Loucy (cell line): ENCODE measurements at regions not wholly inside any gene's neighbourhood (a gene's known extent, or its start where the extent isn't known, plus 50 kb on each side); places are given as distances from the start of the nearest gene placed in this dataset.

Source experiments
- H2AFZ ChIP-seq: fragments of 200-600 bp; sonication (generic); 2 replicates; pipeline ENCODE4 v1.6.0; 2016; ENCODE audit warnings: antibody characterized with exemption, mild to moderate bottlenecking, low read length, moderate library complexity
- H3F3A ChIP-seq: fragments of 200-600 bp; 2 replicates; pipeline ENCODE4 v1.6.0; 2016; ENCODE audit warnings: antibody characterized with exemption, low read depth, mild to moderate bottlenecking
- H3K27me3 ChIP-seq: fragments of 200-600 bp; sonication (generic); 2 replicates; pipeline ENCODE4 v1.6.1; 2014; ENCODE audit warnings: low read length, mild to moderate bottlenecking; ENCODE audit not compliant: insufficient read depth, poor library complexity, severe bottlenecking
- H3K36me3 ChIP-seq: fragments of 200-600 bp; sonication (generic); 2 replicates; pipeline ENCODE4 v1.6.1; 2016; ENCODE audit warnings: low read length; ENCODE audit not compliant: insufficient read depth
- H3K4me1 ChIP-seq: fragments of 200-600 bp; sonication (generic); 2 replicates; pipeline ENCODE4 v1.5.1; 2014; ENCODE audit warnings: low read length, mild to moderate bottlenecking; ENCODE audit not compliant: insufficient read depth, poor library complexity, severe bottlenecking
- H3K4me2 ChIP-seq: fragments of 200-600 bp; sonication (generic); 2 replicates; pipeline ENCODE4 v1.6.0; 2014; ENCODE audit warnings: antibody characterized with exemption, low read length, low read depth, mild to moderate bottlenecking; ENCODE audit not compliant: poor library complexity, severe bottlenecking
- H3K4me3 ChIP-seq: fragments of 200-600 bp; sonication (generic); 2 replicates; pipeline ENCODE4 v1.5.1; 2014; ENCODE audit warnings: low read length, mild to moderate bottlenecking, mixed read lengths; ENCODE audit not compliant: poor library complexity, severe bottlenecking
- H3K79me2 ChIP-seq: fragments of 200-600 bp; sonication (generic); 2 replicates; pipeline ENCODE4 v1.6.1; 2014; ENCODE audit warnings: low read length; ENCODE audit not compliant: insufficient read depth
- H3K9ac ChIP-seq: fragments of 200-600 bp; sonication (generic); 2 replicates; pipeline ENCODE4 v1.6.0; 2014; ENCODE audit warnings: mild to moderate bottlenecking, low read depth, low read length, moderate library complexity; ENCODE audit not compliant: poor library complexity, severe bottlenecking
- H3K9me2 ChIP-seq: fragments of 200-600 bp; sonication (generic); replicated peaks from 2 replicates; pipeline ENCODE4 v1.6.1; 2016; ENCODE audit warnings: low read depth, low read length, mixed read lengths
- H3K9me3 ChIP-seq: fragments of 200-600 bp; sonication (generic); 2 replicates; pipeline ENCODE4 v1.6.1; 2014; ENCODE audit warnings: mild to moderate bottlenecking, antibody characterized with exemption, low read length, low read depth; ENCODE audit not compliant: insufficient read depth
- H4K20me1 ChIP-seq: fragments of 200-600 bp; sonication (generic); 2 replicates; pipeline ENCODE4 v1.6.0; 2014; ENCODE audit warnings: antibody characterized with exemption, low read length, mild to moderate bottlenecking; ENCODE audit not compliant: insufficient read depth, poor library complexity, severe bottlenecking
- CTCF ChIP-seq: fragments of 200-600 bp; sonication (generic); conservative IDR thresholded peaks from 2 replicates; pipeline ENCODE4 v1.5.1; 2014; ENCODE audit warnings: mild to moderate bottlenecking, antibody characterized with exemption, low read length
- EZH2phosphoT487 ChIP-seq: fragments of 200-600 bp; IDR thresholded peaks from 2 replicates; pipeline ENCODE4 v1.6.1; 2018; ENCODE audit warnings: antibody characterized with exemption, mild to moderate bottlenecking, moderate library complexity, borderline replicate concordance

GRCh38 chr5:30121043-30121442 lies 1072.4 kb upstream of the CDH6 start:
- TF ChIP-seq CTCF (no peak), EZH2phosphoT487 (no peak)
- no peak overlapping the region for H2AFZ ChIP-seq
- H3K9ac ChIP-seq = no peak overlapping the region
- no peak overlapping the region for H3K4me2 ChIP-seq
- no peaks in the 10 kb centered on the region for H3K27me3 ChIP-seq
- no peaks in the 10 kb centered on the region for H3F3A ChIP-seq
- H4K20me1 ChIP-seq = no peaks in the 10 kb centered on the region
- H3K9me3 ChIP-seq = no peaks in the 10 kb centered on the region
- H3K4me3 ChIP-seq = no peak overlapping the region
- no peaks in the 10 kb centered on the region for H3K4me1 ChIP-seq
- H3K36me3 ChIP-seq = no peaks in the 10 kb centered on the region
- no peaks in the 10 kb centered on the region for H3K9me2 ChIP-seq
- H3K79me2 ChIP-seq = no peaks in the 10 kb centered on the region

- no peaks in the 10 kb centered on the region for H3K9me2 ChIP-seq
- no peaks in the 10 kb centered on the region for H3K9me3 ChIP-seq
- no peak overlapping the region for H2AFZ ChIP-seq
- H3F3A ChIP-seq = no peaks in the 10 kb centered on the region
- H3K36me3 ChIP-seq = no peaks in the 10 kb centered on the region
- no peaks in the 10 kb centered on the region for H4K20me1 ChIP-seq
- H3K9ac ChIP-seq = no peak overlapping the region
- H3K4me1 ChIP-seq = no peaks in the 10 kb centered on the region
- H3K79me2 ChIP-seq = no peaks in the 10 kb centered on the region
- TF ChIP-seq CTCF = no peak
- no peak for TF ChIP-seq EZH2phosphoT487
- H3K4me2 ChIP-seq = no peak overlapping the region
- H3K27me3 ChIP-seq = no peaks in the 10 kb centered on the region
- no peak overlapping the region for H3K4me3 ChIP-seq
These were observed 1076.4 kb upstream of the CDH6 start for GRCh38 chr5:30117135-30117534.

GRCh38 chr5:30113542-30113941 lies 1079.9 kb upstream of the CDH6 start:
- H4K20me1 ChIP-seq = no peaks in the 10 kb centered on the region
- H3K4me3 ChIP-seq = no peak overlapping the region
- no peaks in the 10 kb centered on the region for H3K9me2 ChIP-seq
- no peak for TF ChIP-seq EZH2phosphoT487
- TF ChIP-seq CTCF = no peak
- no peak overlapping the region for H3K9ac ChIP-seq
- no peaks in the 10 kb centered on the region for H3K79me2 ChIP-seq
- H3K36me3 ChIP-seq = no peaks in the 10 kb centered on the region
- no peaks in the 10 kb centered on the region for H3K4me1 ChIP-seq
- no peak overlapping the region for H2AFZ ChIP-seq
- no peak overlapping the region for H3K4me2 ChIP-seq
- no peaks in the 10 kb centered on the region for H3K9me3 ChIP-seq
- no peaks in the 10 kb centered on the region for H3K27me3 ChIP-seq
- no peaks in the 10 kb centered on the region for H3F3A ChIP-seq
